Common myeloid progenitor, CD34-positive (primary cell): ENCODE measurements at regions not wholly inside any gene's neighbourhood (a gene's known extent, or its start where the extent isn't known, plus 50 kb on each side); places are given as distances from the start of the nearest gene placed in this dataset.
"Not testable (repeated sequence)": the region's sequence is repeated elsewhere in the genome, so short reads cannot be mapped to it uniquely, and the experiment has no call there.

Experiments used
- CTCF ChIA-PET: fragments of 350-600 bp; sonication (Branson Sonifier 250); formaldehyde crosslinking; loops from one replicate; lab custom pipeline; 2021; ENCODE audit warnings: antibody characterized with exemption; lab: Charles Lee
- POLR2A ChIA-PET: fragments of 350-600 bp; sonication (Branson Sonifier 250); formaldehyde crosslinking; loops from one replicate; lab custom pipeline; 2021; ENCODE audit warnings: antibody characterized with exemption; lab: Charles Lee
- DNase-seq, 3 donors: peaks; one replicate each; pipeline versions ENCODE4 v3.0.0 to v3.0.0-alpha.2; 2013
- H3K27ac ChIP-seq, 2 experiments: 1 replicate in 1 of 2; 2 replicates in 1 of 2; pipeline ENCODE4 v1.7.0; 2013; ENCODE audit warnings: inconsistent platforms in 2 of 2, low read length in 2 of 2, mild to moderate bottlenecking in 2 of 2, low read depth in 1 of 2, moderate library complexity in 1 of 2; ENCODE audit not compliant: severe bottlenecking in 2 of 2, insufficient read depth in 1 of 2, poor library complexity in 1 of 2
- H3K27me3 ChIP-seq, 5 experiments: replicated peaks in 2 of 5; 1 replicate in 3 of 5; 2 replicates in 2 of 5; pipeline versions ENCODE4 v1.6.1 to v1.7.0; 2013; ENCODE audit warnings: low read length in 4 of 5, mild to moderate bottlenecking in 2 of 5, moderate library complexity in 2 of 5, inconsistent platforms in 1 of 5; ENCODE audit not compliant: insufficient read depth in 5 of 5, control insufficient read depth in 4 of 5
- H3K36me3 ChIP-seq, 4 experiments: 1 replicate in 2 of 4; 2 replicates in 2 of 4; pipeline versions ENCODE4 v1.6.1 to v1.7.0; 2013; ENCODE audit warnings: low read length in 3 of 4, control low read depth in 1 of 4, mild to moderate bottlenecking in 1 of 4; ENCODE audit not compliant: control insufficient read depth in 4 of 4, insufficient read depth in 4 of 4
- H3K4me1 ChIP-seq, 4 experiments: 1 replicate in 3 of 4; 2 replicates in 1 of 4; pipeline versions ENCODE4 v1.6.1 to v1.7.1; 2013; ENCODE audit warnings: low read length in 3 of 4, mild to moderate bottlenecking in 3 of 4, control low read depth in 1 of 4, inconsistent platforms in 1 of 4, moderate library complexity in 1 of 4; ENCODE audit not compliant: control insufficient read depth in 4 of 4, insufficient read depth in 4 of 4; ENCODE audit errors: control extremely low read depth in 1 of 4
- H3K4me3 ChIP-seq, 7 experiments: 1 replicate in 4 of 7; 2 replicates in 3 of 7; pipeline versions ENCODE4 v1.5.1 to v1.7.0; 2013; ENCODE audit warnings: mild to moderate bottlenecking in 7 of 7, low read length in 6 of 7, moderate library complexity in 6 of 7, inconsistent platforms in 2 of 7, low read depth in 2 of 7, control low read depth in 1 of 7; ENCODE audit not compliant: insufficient read depth in 4 of 7, control insufficient read depth in 1 of 7; ENCODE audit errors: extremely low read depth in 1 of 7
- H3K9me3 ChIP-seq, 5 experiments: 1 replicate in 4 of 5; 2 replicates in 1 of 5; pipeline versions ENCODE4 v1.6.1 to v1.7.1; 2013; ENCODE audit warnings: low read length in 4 of 5, mild to moderate bottlenecking in 2 of 5, inconsistent platforms in 1 of 5, low read depth in 1 of 5, moderate library complexity in 1 of 5; ENCODE audit not compliant: control insufficient read depth in 4 of 5, insufficient read depth in 2 of 5; ENCODE audit errors: control extremely low read depth in 1 of 5
- WGBS: methylation state at CpG from one replicate; pipeline ENCODE4 v1.1.5; 2013; ENCODE audit not compliant: insufficient coverage; 5-methylcytosine and 5-hydroxymethylcytosine counted together

DNA sequence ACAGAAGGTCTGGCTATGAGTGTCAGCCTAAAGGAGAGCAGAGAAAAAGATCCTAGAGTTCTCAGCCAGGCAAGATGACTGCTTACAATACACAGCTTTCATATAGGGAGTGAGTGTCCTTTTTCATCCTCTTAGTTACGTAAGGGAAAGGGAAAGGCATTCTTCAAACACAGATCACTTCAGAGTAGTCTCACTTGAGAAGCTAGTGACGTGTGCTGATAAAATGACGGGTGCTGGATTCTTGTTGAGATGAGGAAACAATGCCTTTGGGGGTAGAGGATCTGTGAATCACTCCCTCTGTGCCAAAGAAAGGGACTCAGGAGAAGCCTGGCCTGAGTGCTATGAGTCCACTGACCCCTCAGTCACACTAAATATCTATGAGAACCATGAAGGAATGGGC lies 117.3 kb downstream of the QRSL1 start:
- no peak for DNase-seq
- no peaks in the 10 kb centered on the region for H3K36me3 ChIP-seq
- no peaks in the 10 kb centered on the region for H3K27me3 ChIP-seq
- no peak overlapping the region for H3K4me3 ChIP-seq
- H3K4me1 ChIP-seq = peaks cover 0 to 3% (median 0%) of the 10 kb centered on the region in 4 experiments
- ChIA-PET CTCF (no interaction called here), POLR2A (no interaction called here)
- H3K27ac ChIP-seq = no peak overlapping the region
- 100% methylated on average over 2 of the region's 3 CpGs for WGBS
- H3K9me3 ChIP-seq = peaks cover 0 to 5% (median 0%) of the 10 kb centered on the region in 5 experiments

DNA sequence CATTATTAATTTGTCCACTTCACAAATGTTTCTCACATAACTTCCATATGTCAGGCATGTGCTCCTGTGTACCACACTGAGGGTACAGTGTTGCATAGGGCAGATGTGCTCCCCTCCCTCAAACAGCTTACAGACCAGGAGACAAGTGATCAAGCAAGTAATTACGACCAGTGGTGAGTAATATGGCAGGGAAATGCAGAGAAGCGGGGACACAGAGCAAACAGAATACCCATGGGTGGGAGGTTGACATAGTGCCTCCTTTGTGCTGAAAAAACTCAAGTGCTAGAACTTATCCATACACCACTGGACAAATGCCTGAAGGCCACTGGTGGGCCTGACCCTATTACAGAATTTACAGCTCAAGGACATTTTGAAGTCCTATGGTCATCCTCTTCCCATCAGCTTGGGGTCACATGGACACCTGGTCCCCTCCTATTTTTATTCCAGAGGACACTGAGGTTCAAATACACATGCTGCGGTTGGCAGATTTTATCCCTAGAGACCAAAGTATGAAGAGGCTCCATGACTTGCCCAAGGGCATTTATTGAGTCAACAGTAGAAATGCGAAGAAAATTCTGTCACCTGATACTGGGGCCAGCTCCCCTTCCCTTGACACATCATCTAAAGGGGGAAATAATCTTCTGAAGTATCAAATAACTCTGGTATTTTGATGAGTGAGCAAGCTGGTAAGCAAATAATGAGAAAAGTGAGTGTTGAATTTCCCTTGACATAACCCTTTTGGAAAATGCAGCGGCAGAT lies 116.6 kb downstream of the QRSL1 start:
- DNase-seq = no peak
- peaks cover 0 to 3% (median 0%) of the 10 kb centered on the region in 4 experiments for H3K4me1 ChIP-seq
- ChIA-PET CTCF (no interaction called here), POLR2A (no interaction called here)
- WGBS = 100% methylated on average over 1 of the region's 5 CpGs
- no peaks in the 10 kb centered on the region for H3K27me3 ChIP-seq
- peaks cover 0 to 5% (median 0%) of the 10 kb centered on the region in 5 experiments for H3K9me3 ChIP-seq
- H3K36me3 ChIP-seq = no peaks in the 10 kb centered on the region
- H3K4me3 ChIP-seq = no peak overlapping the region
- no peak overlapping the region for H3K27ac ChIP-seq

DNA sequence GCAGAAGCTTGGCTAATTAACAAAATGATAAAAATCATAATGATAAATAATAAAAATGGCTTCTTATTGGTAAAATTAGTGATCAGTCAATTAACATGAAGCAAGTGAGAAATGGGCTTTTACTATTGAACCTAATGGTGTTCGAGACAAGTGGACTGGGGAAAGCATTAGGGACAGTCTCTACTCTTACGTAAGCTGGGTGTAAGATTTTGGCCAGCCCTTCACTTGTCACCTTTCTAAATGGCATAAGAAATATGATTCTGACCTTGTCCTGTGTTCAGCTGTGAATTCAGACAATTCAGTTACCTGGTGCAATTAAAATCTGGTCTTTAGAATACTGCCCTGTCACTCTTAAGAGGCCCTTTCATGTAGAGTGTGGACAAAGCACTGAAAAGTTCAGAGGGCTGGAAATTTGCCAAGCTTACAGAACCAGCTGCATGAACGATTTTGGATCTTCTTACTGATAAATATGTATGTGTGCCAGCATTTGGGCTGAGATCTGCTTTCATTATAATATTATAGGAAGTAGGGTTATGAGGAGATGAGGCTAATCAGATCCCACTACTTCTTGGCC lies 115.9 kb downstream of the QRSL1 start:
- WGBS = 93% methylated on average over 3 of the region's 3 CpGs
- Histone ChIP-seq H3K9me3 (peaks cover 0 to 5% (median 0%) of the 10 kb centered on the region in 5 experiments), H3K4me3 (no peak overlapping the region), H3K4me1 (no peaks in the 10 kb centered on the region), H3K36me3 (no peaks in the 10 kb centered on the region), H3K27me3 (no peaks in the 10 kb centered on the region), H3K27ac (no peak overlapping the region)
- POLR2A ChIA-PET = no interaction called here
- CTCF ChIA-PET = no interaction called here
- no peak for DNase-seq

DNA sequence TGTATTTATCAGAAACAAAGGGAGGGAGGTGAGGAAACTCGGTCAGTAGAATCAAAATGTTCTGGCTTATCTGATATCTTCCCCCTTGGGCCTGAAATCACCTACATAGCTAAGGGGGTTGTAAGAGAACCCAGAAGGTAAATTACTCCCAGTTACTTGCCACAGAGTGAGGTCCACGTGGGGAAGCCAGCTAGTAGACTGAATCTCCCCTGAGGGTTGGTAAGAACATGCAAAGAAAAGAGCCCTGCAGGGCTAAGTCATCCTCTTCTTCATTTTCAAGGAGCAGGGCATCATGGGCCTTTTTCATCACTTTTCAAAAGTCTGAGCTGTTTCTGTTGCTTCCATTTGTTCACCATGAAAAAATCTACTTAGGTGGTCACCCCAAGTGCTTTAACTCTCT lies 115.4 kb downstream of the QRSL1 start:
- WGBS = 89% methylated on average over 1 of the region's 2 CpGs
- Histone ChIP-seq H3K27me3 (no peaks in the 10 kb centered on the region), H3K4me1 (no peaks in the 10 kb centered on the region), H3K36me3 (no peaks in the 10 kb centered on the region), H3K9me3 (peaks cover 0 to 5% (median 0%) of the 10 kb centered on the region in 5 experiments), H3K4me3 (no peak overlapping the region), H3K27ac (no peak overlapping the region)
- no peak for DNase-seq
- ChIA-PET POLR2A (no interaction called here), CTCF (no interaction called here)

DNA sequence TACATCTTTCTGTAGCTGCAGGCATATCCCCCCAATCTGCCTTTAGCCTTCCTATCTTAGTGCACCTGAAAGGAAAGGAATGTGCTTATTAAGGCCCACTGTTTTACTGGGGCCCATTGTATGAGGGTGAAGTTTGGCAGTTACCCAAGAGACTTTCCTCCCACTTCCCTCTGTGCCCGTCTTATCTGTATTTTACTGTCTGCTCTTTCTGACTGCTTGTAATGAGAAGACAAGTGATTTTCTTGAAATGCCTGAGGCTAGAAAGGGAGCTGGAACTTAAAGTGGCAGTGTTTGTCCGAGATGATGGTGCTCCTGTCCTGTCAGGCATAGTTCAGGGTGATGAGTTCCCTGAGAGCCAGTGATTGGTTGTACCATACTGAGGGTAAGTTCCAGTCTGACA lies 114.7 kb downstream of the QRSL1 start:
- H3K27ac ChIP-seq, H3K27me3 ChIP-seq, CTCF ChIA-PET, H3K4me3 ChIP-seq, H3K4me1 ChIP-seq, POLR2A ChIA-PET, H3K36me3 ChIP-seq, H3K9me3 ChIP-seq: not testable (repeated sequence)
- DNase-seq = peak in 2 of 3 donors; percentile 3 to 10
- 89% methylated on average over 1 of the region's 2 CpGs for WGBS

DNA sequence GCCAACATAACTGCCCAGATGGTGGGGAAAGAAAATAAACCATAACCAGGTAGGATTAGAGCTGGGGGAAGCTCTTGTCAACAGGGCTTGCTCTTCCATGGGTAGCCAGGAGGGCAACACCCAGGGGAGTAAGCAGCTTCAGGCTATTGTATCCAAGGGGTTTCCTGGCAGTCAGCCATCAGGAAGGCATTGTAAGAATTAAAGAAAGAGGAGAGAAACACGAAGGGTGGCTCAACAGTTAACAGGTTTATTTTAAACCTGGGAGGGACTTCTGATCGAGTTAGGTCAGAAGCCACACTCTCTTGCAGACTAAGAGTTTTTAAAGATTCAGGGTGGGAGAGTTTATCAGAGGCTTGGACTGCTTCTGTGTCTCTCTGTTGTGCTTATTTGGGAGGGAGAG lies 114.2 kb downstream of the QRSL1 start:
- no peak overlapping the region for H3K27ac ChIP-seq
- 91% methylated on average over 2 of the region's 2 CpGs for WGBS
- peaks cover 0 to 5% (median 0%) of the 10 kb centered on the region in 5 experiments for H3K9me3 ChIP-seq
- H3K27me3 ChIP-seq = no peaks in the 10 kb centered on the region
- no peaks in the 10 kb centered on the region for H3K4me1 ChIP-seq
- CTCF ChIA-PET = no interaction called here
- no peak overlapping the region for H3K4me3 ChIP-seq
- POLR2A ChIA-PET = no interaction called here
- H3K36me3 ChIP-seq = no peaks in the 10 kb centered on the region
- no peak for DNase-seq

DNA sequence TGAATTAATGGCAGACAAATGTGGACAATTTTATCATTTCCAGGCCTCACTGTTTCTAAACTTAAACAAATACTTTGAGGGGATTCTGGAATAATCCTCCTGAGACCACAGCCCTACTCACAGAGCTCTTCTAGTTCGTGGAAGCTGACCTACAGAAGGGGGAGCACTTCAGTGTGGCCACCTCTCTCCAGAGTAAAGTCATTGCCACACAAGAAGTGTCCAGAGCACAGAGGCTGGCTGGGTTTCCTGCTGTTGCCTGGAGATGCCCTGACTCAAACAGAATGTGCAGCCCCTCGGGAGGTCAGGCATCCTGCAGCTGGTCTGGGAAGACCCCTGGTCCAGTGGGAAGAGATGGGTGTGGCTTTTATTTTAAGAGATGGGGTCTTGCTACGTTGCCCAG lies 110.9 kb downstream of the QRSL1 start:
- POLR2A ChIA-PET = no interaction called here
- Histone ChIP-seq H3K27ac (no peak overlapping the region), H3K4me1 (no peaks in the 10 kb centered on the region)

More for the DNA sequence above, 110.9 kb downstream of the QRSL1 start:
- Histone ChIP-seq H3K4me3 (no peak overlapping the region), H3K36me3 (no peaks in the 10 kb centered on the region), H3K27me3 (peaks cover 0 to 2% (median 0%) of the 10 kb centered on the region in 5 experiments), H3K9me3 (peaks cover 0 to 9% (median 0%) of the 10 kb centered on the region in 5 experiments)
- 93% methylated on average over 2 of the region's 3 CpGs for WGBS
- DNase-seq = no peak
- CTCF ChIA-PET = no interaction called here
